Natural killer cell (primary cell): ENCODE measurements at regions not wholly inside any gene's neighbourhood (a gene's known extent, or its start where the extent isn't known, plus 50 kb on each side); places are given as distances from the start of the nearest gene placed in this dataset.

Source experiments
- ATAC-seq, 3 donors: fragments of 150-1000 bp in 2 of 3; fragments of 200-7000 bp in 1 of 3; cut with Tn5 transposase; 1 replicate in 1 of 3; 2 replicates in 2 of 3; pipeline ENCODE4 v1.10.0; 2021; ENCODE audit warnings: mild to moderate bottlenecking in 2 of 3, moderate library complexity in 2 of 3
- DNase-seq, 2 donors: peaks; one replicate each; pipeline versions ENCODE4 v3.0.0 to v3.0.0-alpha.2; 2013 to 2021; ENCODE audit warnings: mixed read lengths in 1 of 2
- H3K27ac ChIP-seq: one replicate; pipeline ENCODE4 v1.5.1; 2013; ENCODE audit warnings: mild to moderate bottlenecking, low read length
- H3K27me3 ChIP-seq: one replicate; pipeline ENCODE4 v1.6.1; 2013; ENCODE audit warnings: low read length; ENCODE audit not compliant: control insufficient read depth, insufficient read depth
- H3K36me3 ChIP-seq: one replicate; pipeline ENCODE4 v1.6.1; 2013; ENCODE audit warnings: low read length; ENCODE audit not compliant: control insufficient read depth, insufficient read depth
- H3K4me1 ChIP-seq: one replicate; pipeline ENCODE4 v1.6.1; 2013; ENCODE audit warnings: low read length; ENCODE audit not compliant: control insufficient read depth, insufficient read depth
- H3K4me3 ChIP-seq: one replicate; pipeline ENCODE4 v1.5.1; 2013; ENCODE audit warnings: low read length
- H3K9me3 ChIP-seq: one replicate; pipeline ENCODE4 v1.6.1; 2013; ENCODE audit warnings: low read length; ENCODE audit not compliant: control insufficient read depth, insufficient read depth
- H3K27ac Mint-ChIP-seq, 2 donors: one replicate each; pipeline ENCODE4 v1.8.0; 2022; ENCODE audit warnings: mild to moderate bottlenecking in 2 of 2, mixed read lengths in 2 of 2, moderate library complexity in 1 of 2
- H3K27me3 Mint-ChIP-seq, 2 donors: one replicate each; pipeline ENCODE4 v1.8.0; 2022; ENCODE audit warnings: low read depth in 2 of 2, mixed read lengths in 2 of 2
- H3K36me3 Mint-ChIP-seq: one replicate; pipeline ENCODE4 v1.8.0; 2022; ENCODE audit warnings: mixed read lengths
- H3K4me1 Mint-ChIP-seq, 2 donors: one replicate each; pipeline ENCODE4 v1.8.0; 2022; ENCODE audit warnings: mixed read lengths in 2 of 2
- H3K4me3 Mint-ChIP-seq: one replicate; pipeline ENCODE4 v1.8.0; 2022; ENCODE audit warnings: mild to moderate bottlenecking, moderate library complexity, mixed read lengths
- H3K9me3 Mint-ChIP-seq, 2 donors: one replicate each; pipeline ENCODE4 v1.8.0; 2022; ENCODE audit warnings: mixed read lengths in 2 of 2
- CTCF ChIP-seq: fragments of 200-600 bp; IDR thresholded peaks from one replicate; pipeline ENCODE4 v1.8.0; 2022; ENCODE audit warnings: antibody characterized with exemption
- WGBS: methylation state at CpG from one replicate; pipeline ENCODE4 v1.1.7; 2013; ENCODE audit warnings: missing lambda C conversion rate; ENCODE audit not compliant: insufficient coverage; 5-methylcytosine and 5-hydroxymethylcytosine counted together
- intact Hi-C: fragments of 100-400 bp; cut with micrococcal nuclease; formaldehyde crosslinking; loops from one replicate; pipeline ENCODE4 v1.14.2; 2022

GRCh38 chr2:183214680-183215079 lies 90.4 kb downstream of the NUP35 start:
- no peak overlapping the region for H3K27ac Mint-ChIP-seq
- no peak for DNase-seq
- H3K36me3 Mint-ChIP-seq: no peaks in the 10 kb centered on the region
- no peaks in the 10 kb centered on the region for H3K27me3 Mint-ChIP-seq
- Histone ChIP-seq H3K4me3 (no peak overlapping the region), H3K27me3 (no peaks in the 10 kb centered on the region), H3K9me3 (no peaks in the 10 kb centered on the region), H3K4me1 (no peaks in the 10 kb centered on the region), H3K27ac (no peak overlapping the region), H3K36me3 (no peaks in the 10 kb centered on the region)
- 100% methylated on average over 1 of the region's 2 CpGs for WGBS
- no peak overlapping the region for H3K4me3 Mint-ChIP-seq
- ATAC-seq: no peak
- no peaks in the 10 kb centered on the region for H3K4me1 Mint-ChIP-seq
- H3K9me3 Mint-ChIP-seq: no peaks in the 10 kb centered on the region
- no peak for TF ChIP-seq CTCF
- intact Hi-C loops: no loop called here

- no peaks in the 10 kb centered on the region for H3K36me3 Mint-ChIP-seq
- DNase-seq (no peak), ATAC-seq (no peak)
- H3K27me3 Mint-ChIP-seq: no peaks in the 10 kb centered on the region
- H3K27me3 ChIP-seq: no peaks in the 10 kb centered on the region
- 0% methylated on average over 1 of the region's 1 CpG for WGBS
- H3K4me1 Mint-ChIP-seq: no peaks in the 10 kb centered on the region
- H3K36me3 ChIP-seq: no peaks in the 10 kb centered on the region
- no peaks in the 10 kb centered on the region for H3K9me3 ChIP-seq
- no peaks in the 10 kb centered on the region for H3K4me1 ChIP-seq
- H3K27ac ChIP-seq: no peak overlapping the region
- TF ChIP-seq CTCF: no peak
- H3K9me3 Mint-ChIP-seq: no peaks in the 10 kb centered on the region
- H3K27ac Mint-ChIP-seq: no peak overlapping the region
- H3K4me3 ChIP-seq: no peak overlapping the region
- H3K4me3 Mint-ChIP-seq: no peak overlapping the region
- intact Hi-C loops: no loop called here
Measured at GRCh38 chr2:183215917-183216316, 91.7 kb downstream of the NUP35 start.

- no peak for ATAC-seq
- 100% methylated on average over 2 of the region's 3 CpGs for WGBS
- no peak overlapping the region for H3K27ac Mint-ChIP-seq
- intact Hi-C loops: no loop called here
- Histone ChIP-seq H3K27ac (no peak overlapping the region), H3K27me3 (no peaks in the 10 kb centered on the region), H3K9me3 (no peaks in the 10 kb centered on the region), H3K4me3 (no peak overlapping the region), H3K36me3 (no peaks in the 10 kb centered on the region), H3K4me1 (no peaks in the 10 kb centered on the region)
- TF ChIP-seq CTCF: no peak
- H3K4me3 Mint-ChIP-seq: no peak overlapping the region
- no peaks in the 10 kb centered on the region for H3K9me3 Mint-ChIP-seq
- H3K4me1 Mint-ChIP-seq: no peaks in the 10 kb centered on the region
- H3K27me3 Mint-ChIP-seq: no peaks in the 10 kb centered on the region
- no peaks in the 10 kb centered on the region for H3K36me3 Mint-ChIP-seq
- DNase-seq: no peak
Measured at GRCh38 chr2:183219888-183220287, 95.6 kb downstream of the NUP35 start.

- no peak overlapping the region for H3K4me3 ChIP-seq
- no peaks in the 10 kb centered on the region for H3K36me3 ChIP-seq
- H3K4me1 ChIP-seq: no peaks in the 10 kb centered on the region
- TF ChIP-seq CTCF: no peak
- H3K4me1 Mint-ChIP-seq: no peaks in the 10 kb centered on the region
- no peak for DNase-seq
- no peak overlapping the region for H3K27ac ChIP-seq
- H3K27ac Mint-ChIP-seq: no peak overlapping the region
- no peaks in the 10 kb centered on the region for H3K9me3 ChIP-seq
- 95% methylated on average over 5 of the region's 5 CpGs for WGBS
- no peaks in the 10 kb centered on the region for H3K36me3 Mint-ChIP-seq
- H3K27me3 ChIP-seq: no peaks in the 10 kb centered on the region
- H3K4me3 Mint-ChIP-seq: no peak overlapping the region
- intact Hi-C loops: no loop called here
- H3K27me3 Mint-ChIP-seq: no peaks in the 10 kb centered on the region
- no peak for ATAC-seq
- H3K9me3 Mint-ChIP-seq: peaks cover 0 to 2% of the 10 kb centered on the region in 2 donors
Measured at GRCh38 chr2:183222751-183223150, 98.5 kb downstream of the NUP35 start.
